BE2C (cell line): ENCODE measurements at regions not wholly inside any gene's neighbourhood (a gene's known extent, or its start where the extent isn't known, plus 50 kb on each side); places are given as distances from the start of the nearest gene placed in this dataset.

Experiments used
- DNase-seq: peaks from one replicate; pipeline ENCODE4 v3.0.0-alpha.2; 2020
- H3K27me3 ChIP-seq: fragments of 250-450 bp; sonication (Bioruptor Pico); 2 replicates; pipeline ENCODE4 v1.5.1; 2020; ENCODE audit warnings: mild to moderate bottlenecking
- H3K36me3 ChIP-seq: fragments of 250-450 bp; sonication (Bioruptor Pico); 2 replicates; pipeline ENCODE4 v1.5.1; 2020; ENCODE audit warnings: mild to moderate bottlenecking
- H3K4me1 ChIP-seq: fragments of 250-450 bp; sonication (Bioruptor Pico); 2 replicates; pipeline ENCODE4 v1.5.1; 2020
- H3K4me3 ChIP-seq: 2 replicates; pipeline ENCODE4 v1.5.1; 2011; ENCODE audit warnings: low read depth, low read length
- H3K9me3 ChIP-seq: fragments of 250-450 bp; sonication (Bioruptor Pico); 2 replicates; pipeline ENCODE4 v1.5.1; 2020
- TF ChIP-seq, protein P1 (sequence below): IDR thresholded peaks from 2 replicates; pipeline ENCODE4 v1.5.1; 2012; ENCODE audit warnings: mild to moderate bottlenecking, low read depth, low read length

DNA sequence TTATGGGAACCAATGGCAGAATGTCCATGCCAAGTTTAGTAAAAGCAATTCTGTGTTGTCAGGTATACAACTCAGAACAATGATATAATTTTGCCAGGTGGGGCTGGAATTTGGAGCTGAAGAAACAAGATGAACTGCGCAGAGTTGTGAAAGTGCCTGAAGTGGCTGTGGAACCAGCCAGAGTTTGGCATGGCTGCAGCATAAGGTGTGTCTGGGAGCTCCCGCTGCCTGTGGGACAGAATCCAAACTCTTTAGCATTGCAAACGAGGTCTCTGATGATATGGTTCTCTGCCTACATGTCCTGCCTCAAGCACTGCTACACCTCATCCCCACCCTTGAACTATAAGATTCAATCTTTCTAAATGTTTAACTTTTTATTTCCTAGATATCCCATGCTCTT lies 909.7 kb downstream of the EPHA4 start:
- no peaks in the 10 kb centered on the region for H3K36me3 ChIP-seq
- TF ChIP-seq, protein P1, sequence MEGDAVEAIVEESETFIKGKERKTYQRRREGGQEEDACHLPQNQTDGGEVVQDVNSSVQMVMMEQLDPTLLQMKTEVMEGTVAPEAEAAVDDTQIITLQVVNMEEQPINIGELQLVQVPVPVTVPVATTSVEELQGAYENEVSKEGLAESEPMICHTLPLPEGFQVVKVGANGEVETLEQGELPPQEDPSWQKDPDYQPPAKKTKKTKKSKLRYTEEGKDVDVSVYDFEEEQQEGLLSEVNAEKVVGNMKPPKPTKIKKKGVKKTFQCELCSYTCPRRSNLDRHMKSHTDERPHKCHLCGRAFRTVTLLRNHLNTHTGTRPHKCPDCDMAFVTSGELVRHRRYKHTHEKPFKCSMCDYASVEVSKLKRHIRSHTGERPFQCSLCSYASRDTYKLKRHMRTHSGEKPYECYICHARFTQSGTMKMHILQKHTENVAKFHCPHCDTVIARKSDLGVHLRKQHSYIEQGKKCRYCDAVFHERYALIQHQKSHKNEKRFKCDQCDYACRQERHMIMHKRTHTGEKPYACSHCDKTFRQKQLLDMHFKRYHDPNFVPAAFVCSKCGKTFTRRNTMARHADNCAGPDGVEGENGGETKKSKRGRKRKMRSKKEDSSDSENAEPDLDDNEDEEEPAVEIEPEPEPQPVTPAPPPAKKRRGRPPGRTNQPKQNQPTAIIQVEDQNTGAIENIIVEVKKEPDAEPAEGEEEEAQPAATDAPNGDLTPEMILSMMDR, result no peak
- H3K9me3 ChIP-seq, result no peaks in the 10 kb centered on the region
- H3K27me3 ChIP-seq, result no peaks in the 10 kb centered on the region
- DNase-seq, result no peak
- H3K4me1 ChIP-seq, result no peaks in the 10 kb centered on the region
- H3K4me3 ChIP-seq, result no peak overlapping the region

- Histone ChIP-seq H3K36me3 (no peaks in the 10 kb centered on the region), H3K4me3 (no peak overlapping the region), H3K4me1 (no peaks in the 10 kb centered on the region), H3K27me3 (no peaks in the 10 kb centered on the region), H3K9me3 (no peaks in the 10 kb centered on the region)
- TF ChIP-seq, protein P1, result no peak
- no peak for DNase-seq
Measured at GRCh38 chr2:220663065-220663464, 909.0 kb downstream of the EPHA4 start.

DNA sequence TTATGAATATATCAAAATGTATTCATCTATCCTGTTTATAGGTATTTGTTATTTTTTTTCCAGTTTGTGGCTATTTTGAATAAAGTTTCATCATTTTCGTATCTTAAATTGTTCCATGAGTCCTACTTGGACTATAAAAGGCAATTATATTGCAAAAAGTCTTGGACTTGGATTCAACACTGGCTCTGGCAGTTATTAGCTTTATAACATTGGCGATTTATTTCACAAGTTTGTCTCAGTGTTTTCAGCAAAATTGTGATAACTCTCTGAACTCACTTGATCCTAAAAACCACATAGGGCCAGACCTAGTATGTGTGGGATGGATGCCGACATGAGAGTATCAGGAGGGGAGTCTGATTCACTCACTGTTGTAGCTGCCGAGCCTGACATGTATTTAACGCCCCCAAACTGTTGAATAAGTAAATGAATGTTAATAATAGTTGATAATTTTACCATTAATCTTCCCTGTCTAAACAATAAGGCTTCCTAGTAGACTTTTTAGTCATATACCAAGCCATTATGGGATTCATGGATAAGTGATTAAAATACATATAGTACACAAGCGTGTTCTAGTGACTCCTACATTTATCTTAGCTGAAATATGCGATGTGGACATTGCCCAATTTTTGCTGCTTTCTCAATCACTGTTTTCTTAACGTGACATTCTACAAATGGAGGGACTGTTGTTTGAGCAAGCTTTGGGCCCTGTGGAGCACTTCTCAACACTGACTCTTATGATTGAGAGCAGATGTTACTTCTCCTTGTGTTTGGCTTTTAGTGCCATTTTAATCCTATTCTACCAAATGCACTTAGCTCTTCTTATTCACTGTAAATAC lies 907.6 kb downstream of the EPHA4 start:
- H3K9me3 ChIP-seq, result no peaks in the 10 kb centered on the region
- H3K4me1 ChIP-seq, result no peaks in the 10 kb centered on the region
- no peaks in the 10 kb centered on the region for H3K27me3 ChIP-seq
- no peak for DNase-seq
- no peaks in the 10 kb centered on the region for H3K36me3 ChIP-seq
- no peak overlapping the region for H3K4me3 ChIP-seq
- TF ChIP-seq, protein P1, result no peak

GRCh38 chr2:220665108-220665471 lies 907.0 kb downstream of the EPHA4 start:
- no peak for DNase-seq
- H3K9me3 ChIP-seq, result no peaks in the 10 kb centered on the region
- H3K27me3 ChIP-seq, result no peaks in the 10 kb centered on the region
- H3K4me3 ChIP-seq, result no peak overlapping the region
- no peaks in the 10 kb centered on the region for H3K36me3 ChIP-seq
- TF ChIP-seq, protein P1, result no peak
- H3K4me1 ChIP-seq, result no peaks in the 10 kb centered on the region

- Histone ChIP-seq H3K36me3 (no peaks in the 10 kb centered on the region), H3K27me3 (no peaks in the 10 kb centered on the region), H3K4me1 (no peaks in the 10 kb centered on the region), H3K4me3 (no peak overlapping the region), H3K9me3 (no peaks in the 10 kb centered on the region)
- TF ChIP-seq, protein P1, result no peak
- no peak for DNase-seq
Measured at GRCh38 chr2:220669324-220669723, 902.8 kb downstream of the EPHA4 start.

DNA sequence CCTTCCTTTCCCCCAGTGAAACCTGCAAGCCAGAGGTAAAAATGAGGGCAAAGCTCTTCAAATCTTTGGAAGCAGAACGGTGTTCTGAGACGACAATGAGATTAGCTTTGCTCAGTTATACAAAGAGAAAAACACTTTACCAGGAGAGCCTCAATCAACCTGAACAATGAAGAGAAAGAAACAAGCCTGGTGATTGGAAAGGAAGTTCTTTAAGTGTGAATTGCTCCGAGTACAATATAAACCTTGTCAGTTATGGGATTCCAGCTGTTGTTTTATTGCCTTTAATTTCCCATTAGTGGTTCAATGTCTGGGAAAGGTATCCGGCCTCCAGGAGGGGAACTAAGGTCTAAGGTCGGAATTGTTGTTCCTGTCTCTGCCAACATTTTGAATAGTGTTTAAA lies 901.6 kb downstream of the EPHA4 start:
- H3K9me3 ChIP-seq, result no peaks in the 10 kb centered on the region
- DNase-seq, result no peak
- no peaks in the 10 kb centered on the region for H3K4me1 ChIP-seq
- TF ChIP-seq, protein P1, result no peak
- H3K4me3 ChIP-seq, result no peak overlapping the region
- H3K27me3 ChIP-seq, result no peaks in the 10 kb centered on the region
- no peaks in the 10 kb centered on the region for H3K36me3 ChIP-seq
